ENCODE measurements at regions not wholly inside any gene's neighbourhood (a gene's known extent, or its start where the extent isn't known, plus 50 kb on each side); places are given as distances from the start of the nearest gene placed in this dataset.

- no peak for TF ChIP-seq CTCF (IDR thresholded peaks at IDR 0.05; ENCODE audit: extremely low read depth in 1 of 2, insufficient read depth in 1 of 2, low read depth in 1 of 2, low read length in 2 of 2)
- TF ChIP-seq POLR2AphosphoS5 (IDR thresholded peaks at IDR 0.05; ENCODE audit: insufficient read depth, low read depth, low read length): no peak
- no peak for TF ChIP-seq EZH2 (IDR thresholded peaks at IDR 0.05; ENCODE audit: borderline replicate concordance, low read depth, low read length, severe bottlenecking)
- no peak for TF ChIP-seq POLR2A (IDR thresholded peaks at IDR 0.05; ENCODE audit: low read depth, low read length)
- no peak for TF ChIP-seq MAX (IDR thresholded peaks at IDR 0.05; ENCODE audit: insufficient read depth, insufficient read length)
- TF ChIP-seq GATA2 (IDR thresholded peaks at IDR 0.05; ENCODE audit: insufficient read depth, insufficient read length, low read depth, low read length): no peak
- TF ChIP-seq MYC (IDR thresholded peaks at IDR 0.05; ENCODE audit: low read depth, low read length): no peak
Measured at GRCh38 chr11:98616098-98616655, 404.6 kb upstream of the CNTN5 start.

Measured in endothelial cell of umbilical vein (primary cell).